ENCODE measurements at regions not wholly inside any gene's neighbourhood (a gene's known extent, or its start where the extent isn't known, plus 50 kb on each side); places are given as distances from the start of the nearest gene placed in this dataset.
"Not testable (repeated sequence)": the region's sequence is repeated elsewhere in the genome, so short reads cannot be mapped to it uniquely, and the experiment has no call there.

GRCh38 chr5:118111956-118112355 lies 876.4 kb downstream of the DTWD2 start:
- Histone ChIP-seq H3K27me3 (no peaks in the 10 kb centered on the region), H3K36me3 (no peaks in the 10 kb centered on the region), H3K27ac (no peak overlapping the region), H3K9me3 (no peaks in the 10 kb centered on the region), H3K4me3 (no peak overlapping the region), H3K4me1 (no peaks in the 10 kb centered on the region)
- DNase-seq, result no peak
- intact Hi-C loops (cut with DNase I; ENCODE audit: low total_unique reads), result no loop called here
- TF ChIP-seq POLR2AphosphoS5 (IDR thresholded peaks at IDR 0.05), result no peak
- no peak for TF ChIP-seq EP300 (IDR thresholded peaks at IDR 0.05)
- no peak for TF ChIP-seq CTCF (IDR thresholded peaks at IDR 0.05)
- no peak for TF ChIP-seq POLR2A (IDR thresholded peaks at IDR 0.05)
- WGBS, 5 donors, result 60 to 73% (median 71%) methylated on average over 5 of the region's 5 CpGs

GRCh38 chr5:118107246-118107645 lies 881.1 kb downstream of the DTWD2 start:
- H3K4me3 ChIP-seq; H3K27ac ChIP-seq; H3K27me3 ChIP-seq; H3K9me3 ChIP-seq; H3K36me3 ChIP-seq; H3K4me1 ChIP-seq; intact Hi-C loops (cut with DNase I; ENCODE audit: low total_unique reads); DNase-seq: not testable (repeated sequence)
- 54 to 74% (median 59%) methylated on average over 3 of the region's 3 CpGs for WGBS, 5 donors

- Histone ChIP-seq H3K36me3 (no peaks in the 10 kb centered on the region), H3K9me3 (no peaks in the 10 kb centered on the region), H3K4me1 (no peaks in the 10 kb centered on the region), H3K27me3 (no peaks in the 10 kb centered on the region), H3K4me3 (no peak overlapping the region), H3K27ac (no peak overlapping the region)
- intact Hi-C loops (cut with DNase I; ENCODE audit: low total_unique reads), result no loop called here
- no peak for TF ChIP-seq POLR2AphosphoS5 (IDR thresholded peaks at IDR 0.05)
- no peak for TF ChIP-seq POLR2A (IDR thresholded peaks at IDR 0.05)
- TF ChIP-seq EP300 (IDR thresholded peaks at IDR 0.05), result no peak
- TF ChIP-seq CTCF (IDR thresholded peaks at IDR 0.05), result no peak
- DNase-seq, result no peak
- 72 to 95% (median 89%) methylated on average over 1 of the region's 1 CpG for WGBS, 5 donors
These were observed 889.6 kb downstream of the DTWD2 start for GRCh38 chr5:118098716-118099115.

GRCh38 chr5:118095115-118095514 lies 893.2 kb downstream of the DTWD2 start:
- Histone ChIP-seq H3K9me3 (no peaks in the 10 kb centered on the region), H3K27me3 (no peaks in the 10 kb centered on the region), H3K27ac (no peak overlapping the region), H3K36me3 (no peaks in the 10 kb centered on the region), H3K4me3 (no peak overlapping the region), H3K4me1 (no peaks in the 10 kb centered on the region)
- peak in 1 of 2 donors; percentile 2 for DNase-seq
- no peak for TF ChIP-seq CTCF (IDR thresholded peaks at IDR 0.05)
- no peak for TF ChIP-seq POLR2A (IDR thresholded peaks at IDR 0.05)
- no peak for TF ChIP-seq EP300 (IDR thresholded peaks at IDR 0.05)
- TF ChIP-seq POLR2AphosphoS5 (IDR thresholded peaks at IDR 0.05), result no peak
- 43 to 51% (median 46%) methylated on average over 2 of the region's 2 CpGs for WGBS, 5 donors
- intact Hi-C loops (cut with DNase I; ENCODE audit: low total_unique reads), result no loop called here

GRCh38 chr5:118088448-118088847 lies 899.9 kb downstream of the DTWD2 start:
- Histone ChIP-seq H3K4me3 (no peak overlapping the region), H3K27ac (no peak overlapping the region), H3K4me1 (no peaks in the 10 kb centered on the region), H3K9me3 (no peaks in the 10 kb centered on the region), H3K36me3 (no peaks in the 10 kb centered on the region), H3K27me3 (no peaks in the 10 kb centered on the region)
- TF ChIP-seq POLR2AphosphoS5 (IDR thresholded peaks at IDR 0.05) (no peak), POLR2A (IDR thresholded peaks at IDR 0.05) (no peak), CTCF (IDR thresholded peaks at IDR 0.05) (no peak), EP300 (IDR thresholded peaks at IDR 0.05) (no peak)
- DNase-seq, result no peak
- intact Hi-C loops (cut with DNase I; ENCODE audit: low total_unique reads), result no loop called here
